ENCODE measurements at regions not wholly inside any gene's neighbourhood (a gene's known extent, or its start where the extent isn't known, plus 50 kb on each side); places are given as distances from the start of the nearest gene placed in this dataset.
"Not testable (repeated sequence)": the region's sequence is repeated elsewhere in the genome, so short reads cannot be mapped to it uniquely, and the experiment has no call there.

DNA sequence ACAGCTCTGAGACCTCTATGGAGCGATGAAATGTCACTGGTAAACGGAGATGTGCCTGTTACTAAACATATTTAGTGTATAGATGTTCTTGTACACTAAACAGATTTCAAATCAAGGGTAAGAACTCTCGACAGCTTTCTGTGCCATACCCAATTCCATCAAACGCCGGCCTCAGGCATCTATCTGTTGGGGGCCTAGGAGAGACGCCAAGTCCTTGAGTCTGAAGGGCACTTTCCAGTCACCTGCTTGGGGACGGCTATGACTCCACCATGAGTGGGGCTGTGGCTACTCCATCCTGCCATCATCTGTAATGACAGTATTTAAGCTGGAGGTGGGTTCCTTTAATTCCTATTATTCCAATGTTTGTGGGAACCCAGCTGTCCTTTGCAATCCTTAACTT, 87.8 kb downstream of the SHANK2 start:
- H3K36me3 ChIP-seq (ENCODE audit: control insufficient read depth in 4 of 4, insufficient read depth in 4 of 4, low read length in 3 of 4), result no peaks in the 10 kb centered on the region
- no peak overlapping the region for H3K27ac ChIP-seq (ENCODE audit: insufficient read depth in 1 of 2, low read depth in 1 of 2, low read length in 2 of 2, poor library complexity in 1 of 2, severe bottlenecking in 2 of 2)
- H3K4me1 ChIP-seq (ENCODE audit: control extremely low read depth in 1 of 4, control insufficient read depth in 4 of 4, insufficient read depth in 4 of 4, low read length in 3 of 4), result no peaks in the 10 kb centered on the region
- CTCF ChIA-PET, result no interaction called here
- no peak for DNase-seq
- 90% methylated on average over 4 of the region's 7 CpGs for WGBS (ENCODE audit: insufficient coverage)
- H3K27me3 ChIP-seq (replicated peaks in 2 of 5; ENCODE audit: control insufficient read depth in 4 of 5, insufficient read depth in 5 of 5, low read length in 4 of 5), result peaks cover 0 to 5% (median 2%) of the 10 kb centered on the region in 5 experiments
- H3K4me3 ChIP-seq (ENCODE audit: control insufficient read depth in 1 of 7, extremely low read depth in 1 of 7, insufficient read depth in 4 of 7, low read depth in 2 of 7, low read length in 6 of 7), result no peak overlapping the region
- POLR2A ChIA-PET, result no interaction called here
- no peaks in the 10 kb centered on the region for H3K9me3 ChIP-seq (ENCODE audit: control extremely low read depth in 1 of 5, control insufficient read depth in 4 of 5, insufficient read depth in 2 of 5, low read depth in 1 of 5, low read length in 4 of 5)

DNA sequence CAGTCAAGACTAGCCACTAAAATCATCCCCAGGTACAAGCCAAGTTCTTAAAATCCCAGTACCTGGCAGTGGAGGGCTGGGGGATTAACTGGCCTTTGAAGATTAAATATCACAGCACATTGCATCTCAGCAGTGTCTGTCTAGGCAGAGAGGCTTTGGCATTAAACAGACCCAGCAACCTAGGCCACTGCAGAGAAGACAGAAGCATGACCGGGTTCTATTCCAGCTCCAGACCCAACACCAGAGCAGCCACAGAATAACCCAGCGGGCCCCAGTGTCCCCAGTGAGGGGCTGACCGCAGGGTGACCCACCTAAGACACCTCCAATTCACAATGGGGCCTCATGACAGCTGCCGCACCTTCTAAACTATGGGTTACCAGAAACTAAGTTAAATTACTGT, 88.2 kb downstream of the SHANK2 start:
- DNase-seq, result no peak
- ChIA-PET POLR2A (no interaction called here), CTCF (no interaction called here)
- Histone ChIP-seq H3K9me3 (ENCODE audit: control extremely low read depth in 1 of 5, control insufficient read depth in 4 of 5, insufficient read depth in 2 of 5, low read depth in 1 of 5, low read length in 4 of 5) (peaks cover 0 to under 1% (median 0%) of the 10 kb centered on the region in 5 experiments), H3K36me3 (ENCODE audit: control insufficient read depth in 4 of 4, insufficient read depth in 4 of 4, low read length in 3 of 4) (no peaks in the 10 kb centered on the region), H3K27me3 (replicated peaks in 2 of 5; ENCODE audit: control insufficient read depth in 4 of 5, insufficient read depth in 5 of 5, low read length in 4 of 5) (peaks cover 0 to 5% (median 2%) of the 10 kb centered on the region in 5 experiments), H3K27ac (ENCODE audit: insufficient read depth in 1 of 2, low read depth in 1 of 2, low read length in 2 of 2, poor library complexity in 1 of 2, severe bottlenecking in 2 of 2) (no peak overlapping the region), H3K4me3 (ENCODE audit: control insufficient read depth in 1 of 7, extremely low read depth in 1 of 7, insufficient read depth in 4 of 7, low read depth in 2 of 7, low read length in 6 of 7) (no peak overlapping the region), H3K4me1 (ENCODE audit: control extremely low read depth in 1 of 4, control insufficient read depth in 4 of 4, insufficient read depth in 4 of 4, low read length in 3 of 4) (no peaks in the 10 kb centered on the region)
- 91% methylated on average over 1 of the region's 4 CpGs for WGBS (ENCODE audit: insufficient coverage)

DNA sequence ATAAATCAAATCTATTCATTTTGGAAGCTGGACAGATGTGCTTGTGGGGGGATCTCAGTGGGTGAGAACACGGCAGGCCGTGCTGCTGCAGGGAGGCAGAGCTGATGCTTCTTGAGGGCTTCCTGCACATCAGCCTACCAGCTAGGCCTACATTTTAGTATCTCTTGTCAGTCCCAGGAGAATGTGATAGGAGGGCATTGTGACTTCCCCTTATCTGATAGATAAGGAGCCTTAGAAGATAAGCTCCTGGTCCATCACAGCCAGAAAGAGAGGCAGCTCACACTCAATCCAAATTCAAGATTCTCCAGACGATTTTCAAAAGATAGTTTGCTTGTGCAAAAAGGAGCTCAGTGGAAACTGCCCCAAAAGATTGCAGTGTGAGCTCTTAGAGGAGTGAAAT, 89.0 kb downstream of the SHANK2 start:
- no peak overlapping the region for H3K4me3 ChIP-seq (ENCODE audit: control insufficient read depth in 1 of 7, extremely low read depth in 1 of 7, insufficient read depth in 4 of 7, low read depth in 2 of 7, low read length in 6 of 7)
- no CpG with 5 or more reads among the region's 3 CpGs for WGBS (ENCODE audit: insufficient coverage)
- H3K27ac ChIP-seq (ENCODE audit: insufficient read depth in 1 of 2, low read depth in 1 of 2, low read length in 2 of 2, poor library complexity in 1 of 2, severe bottlenecking in 2 of 2), result no peak overlapping the region
- ChIA-PET POLR2A (no interaction called here), CTCF (no interaction called here)
- H3K36me3 ChIP-seq (ENCODE audit: control insufficient read depth in 4 of 4, insufficient read depth in 4 of 4, low read length in 3 of 4), result no peaks in the 10 kb centered on the region
- no peaks in the 10 kb centered on the region for H3K4me1 ChIP-seq (ENCODE audit: control extremely low read depth in 1 of 4, control insufficient read depth in 4 of 4, insufficient read depth in 4 of 4, low read length in 3 of 4)
- H3K27me3 ChIP-seq (replicated peaks in 2 of 5; ENCODE audit: control insufficient read depth in 4 of 5, insufficient read depth in 5 of 5, low read length in 4 of 5), result peaks cover 0 to 9% (median 2%) of the 10 kb centered on the region in 5 experiments
- no peak for DNase-seq
- H3K9me3 ChIP-seq (ENCODE audit: control extremely low read depth in 1 of 5, control insufficient read depth in 4 of 5, insufficient read depth in 2 of 5, low read depth in 1 of 5, low read length in 4 of 5), result peaks cover 0 to 6% (median 0%) of the 10 kb centered on the region in 5 experiments

- CTCF ChIA-PET, result no interaction called here
- POLR2A ChIA-PET, result no interaction called here
- WGBS (ENCODE audit: insufficient coverage), result 89% methylated on average over 4 of the region's 4 CpGs
Observed at GRCh38 chr11:71158936-71159335, 93.4 kb downstream of the SHANK2 start.

DNA sequence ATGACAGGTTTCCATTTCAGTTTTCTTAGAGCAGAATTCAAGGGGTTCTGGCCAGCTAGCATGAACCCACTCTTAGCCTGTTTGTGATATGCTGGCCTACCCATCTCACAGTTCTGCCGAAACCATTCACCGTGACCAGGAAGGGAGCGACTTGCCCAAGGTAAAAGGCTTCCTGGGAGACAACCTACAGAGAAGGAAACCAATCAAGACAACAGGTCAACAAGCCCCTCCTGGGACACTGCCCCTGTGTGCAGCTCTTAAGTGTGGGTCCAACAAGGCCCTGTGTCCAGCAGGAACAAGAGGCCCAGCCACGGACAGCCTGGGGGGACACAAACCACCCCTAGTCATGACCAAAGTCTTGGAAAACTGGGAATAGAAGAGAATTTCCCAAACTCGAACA, 94.7 kb downstream of the SHANK2 start:
- H3K36me3 ChIP-seq (ENCODE audit: control insufficient read depth in 4 of 4, insufficient read depth in 4 of 4, low read length in 3 of 4); H3K9me3 ChIP-seq (ENCODE audit: control extremely low read depth in 1 of 5, control insufficient read depth in 4 of 5, insufficient read depth in 2 of 5, low read depth in 1 of 5, low read length in 4 of 5); POLR2A ChIA-PET; H3K4me3 ChIP-seq (ENCODE audit: control insufficient read depth in 1 of 7, extremely low read depth in 1 of 7, insufficient read depth in 4 of 7, low read depth in 2 of 7, low read length in 6 of 7); DNase-seq; H3K27ac ChIP-seq (ENCODE audit: insufficient read depth in 1 of 2, low read depth in 1 of 2, low read length in 2 of 2, poor library complexity in 1 of 2, severe bottlenecking in 2 of 2); CTCF ChIA-PET; H3K4me1 ChIP-seq (ENCODE audit: control extremely low read depth in 1 of 4, control insufficient read depth in 4 of 4, insufficient read depth in 4 of 4, low read length in 3 of 4): not testable (repeated sequence)
- WGBS (ENCODE audit: insufficient coverage), result 89% methylated on average over 3 of the region's 5 CpGs
- peaks cover 0 to 25% (median 2%) of the 10 kb centered on the region in 5 experiments for H3K27me3 ChIP-seq (replicated peaks in 2 of 5; ENCODE audit: control insufficient read depth in 4 of 5, insufficient read depth in 5 of 5, low read length in 4 of 5)

More at GRCh38 chr11:71158936-71159335, 93.4 kb downstream of the SHANK2 start:
- Histone ChIP-seq H3K27ac (ENCODE audit: insufficient read depth in 1 of 2, low read depth in 1 of 2, low read length in 2 of 2, poor library complexity in 1 of 2, severe bottlenecking in 2 of 2) (no peak overlapping the region), H3K36me3 (ENCODE audit: control insufficient read depth in 4 of 4, insufficient read depth in 4 of 4, low read length in 3 of 4) (no peaks in the 10 kb centered on the region), H3K4me3 (ENCODE audit: control insufficient read depth in 1 of 7, extremely low read depth in 1 of 7, insufficient read depth in 4 of 7, low read depth in 2 of 7, low read length in 6 of 7) (no peak overlapping the region), H3K9me3 (ENCODE audit: control extremely low read depth in 1 of 5, control insufficient read depth in 4 of 5, insufficient read depth in 2 of 5, low read depth in 1 of 5, low read length in 4 of 5) (peaks cover 0 to 6% (median 0%) of the 10 kb centered on the region in 5 experiments), H3K4me1 (ENCODE audit: control extremely low read depth in 1 of 4, control insufficient read depth in 4 of 4, insufficient read depth in 4 of 4, low read length in 3 of 4) (no peaks in the 10 kb centered on the region), H3K27me3 (replicated peaks in 2 of 5; ENCODE audit: control insufficient read depth in 4 of 5, insufficient read depth in 5 of 5, low read length in 4 of 5) (peaks cover 0 to 15% (median 2%) of the 10 kb centered on the region in 5 experiments)
- DNase-seq, result no peak

DNA sequence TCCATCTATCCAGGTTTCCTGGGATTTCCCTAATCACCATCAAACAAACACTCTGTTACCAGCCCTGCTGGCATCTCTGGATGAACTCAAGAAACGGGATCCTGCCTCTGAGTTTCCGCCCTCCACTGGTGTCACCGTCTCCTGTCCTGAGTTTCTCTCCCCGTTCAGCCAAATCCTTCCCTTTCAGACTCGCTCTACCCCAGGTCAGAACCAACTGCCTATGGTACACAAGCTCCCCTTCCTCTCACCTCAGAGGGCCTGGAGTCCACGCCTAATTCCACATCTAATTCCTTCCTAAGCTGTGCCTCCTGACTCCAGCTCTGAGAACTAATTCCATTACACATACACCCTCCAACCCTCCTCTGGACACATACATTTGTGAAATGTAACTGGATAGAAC, 96.1 kb downstream of the SHANK2 start:
- H3K27me3 ChIP-seq (replicated peaks in 2 of 5; ENCODE audit: control insufficient read depth in 4 of 5, insufficient read depth in 5 of 5, low read length in 4 of 5), result peaks cover 0 to 37% (median 4%) of the 10 kb centered on the region in 5 experiments
- ChIA-PET POLR2A (no interaction called here), CTCF (no interaction called here)
- no peak overlapping the region for H3K27ac ChIP-seq (ENCODE audit: insufficient read depth in 1 of 2, low read depth in 1 of 2, low read length in 2 of 2, poor library complexity in 1 of 2, severe bottlenecking in 2 of 2)
- no peak overlapping the region for H3K4me3 ChIP-seq (ENCODE audit: control insufficient read depth in 1 of 7, extremely low read depth in 1 of 7, insufficient read depth in 4 of 7, low read depth in 2 of 7, low read length in 6 of 7)
- no peaks in the 10 kb centered on the region for H3K36me3 ChIP-seq (ENCODE audit: control insufficient read depth in 4 of 4, insufficient read depth in 4 of 4, low read length in 3 of 4)
- 87% methylated on average over 5 of the region's 6 CpGs for WGBS (ENCODE audit: insufficient coverage)
- peaks cover 0 to 6% (median 0%) of the 10 kb centered on the region in 5 experiments for H3K9me3 ChIP-seq (ENCODE audit: control extremely low read depth in 1 of 5, control insufficient read depth in 4 of 5, insufficient read depth in 2 of 5, low read depth in 1 of 5, low read length in 4 of 5)
- no peak for DNase-seq
- no peaks in the 10 kb centered on the region for H3K4me1 ChIP-seq (ENCODE audit: control extremely low read depth in 1 of 4, control insufficient read depth in 4 of 4, insufficient read depth in 4 of 4, low read length in 3 of 4)

DNA sequence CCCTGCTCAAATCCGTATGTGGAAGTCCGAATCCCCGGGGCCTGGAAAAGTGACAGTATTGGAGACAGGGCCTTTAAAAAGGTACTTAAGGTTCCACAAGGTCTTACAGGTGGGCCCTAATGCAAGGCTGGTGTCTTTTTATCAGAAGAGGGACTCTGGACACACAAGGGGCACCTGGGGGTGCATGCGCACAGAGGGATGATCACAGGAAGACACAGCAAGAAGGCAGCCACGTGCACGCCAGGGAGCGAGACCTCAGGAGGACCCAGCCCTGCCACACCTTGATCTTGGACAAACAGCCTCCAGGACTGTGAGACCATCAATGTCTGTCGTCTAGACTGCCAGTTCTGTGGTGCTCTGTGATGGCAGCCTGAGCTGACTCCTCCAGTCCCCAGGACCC, 96.5 kb downstream of the SHANK2 start:
- H3K36me3 ChIP-seq (ENCODE audit: control insufficient read depth in 4 of 4, insufficient read depth in 4 of 4, low read length in 3 of 4), result no peaks in the 10 kb centered on the region
- no peak for DNase-seq
- POLR2A ChIA-PET, result no interaction called here
- no peak overlapping the region for H3K4me3 ChIP-seq (ENCODE audit: control insufficient read depth in 1 of 7, extremely low read depth in 1 of 7, insufficient read depth in 4 of 7, low read depth in 2 of 7, low read length in 6 of 7)
- peaks cover 0 to 6% (median 0%) of the 10 kb centered on the region in 5 experiments for H3K9me3 ChIP-seq (ENCODE audit: control extremely low read depth in 1 of 5, control insufficient read depth in 4 of 5, insufficient read depth in 2 of 5, low read depth in 1 of 5, low read length in 4 of 5)
- CTCF ChIA-PET, result no interaction called here
- H3K4me1 ChIP-seq (ENCODE audit: control extremely low read depth in 1 of 4, control insufficient read depth in 4 of 4, insufficient read depth in 4 of 4, low read length in 3 of 4), result no peaks in the 10 kb centered on the region
- no peak overlapping the region for H3K27ac ChIP-seq (ENCODE audit: insufficient read depth in 1 of 2, low read depth in 1 of 2, low read length in 2 of 2, poor library complexity in 1 of 2, severe bottlenecking in 2 of 2)
- WGBS (ENCODE audit: insufficient coverage), result 99% methylated on average over 7 of the region's 8 CpGs
- peaks cover 0 to 41% (median 4%) of the 10 kb centered on the region in 5 experiments for H3K27me3 ChIP-seq (replicated peaks in 2 of 5; ENCODE audit: control insufficient read depth in 4 of 5, insufficient read depth in 5 of 5, low read length in 4 of 5)

Data from common myeloid progenitor, CD34-positive (primary cell).